ENCODE measurements at regions not wholly inside any gene's neighbourhood (a gene's known extent, or its start where the extent isn't known, plus 50 kb on each side); places are given as distances from the start of the nearest gene placed in this dataset.

DNA sequence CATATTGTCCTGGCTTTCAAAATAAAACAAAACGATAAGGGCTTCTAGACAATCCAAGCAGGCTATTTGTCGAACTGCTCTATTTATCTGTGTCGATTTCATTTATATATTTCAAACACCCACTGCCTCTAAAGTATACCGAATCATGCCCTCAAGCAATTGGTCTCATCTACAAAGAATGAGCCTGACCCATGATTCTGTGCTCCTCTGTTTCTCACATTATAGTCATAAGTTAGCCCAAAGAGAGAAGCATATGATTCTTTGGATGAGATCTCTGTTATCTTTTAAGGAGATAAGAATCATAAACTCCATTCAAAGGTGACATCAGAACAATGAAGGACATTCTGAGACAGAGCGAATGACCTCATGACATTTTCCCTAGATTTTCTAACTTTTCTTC lies 191.1 kb downstream of the MAP2K6 start:
- DNase-seq = no peak

DNA sequence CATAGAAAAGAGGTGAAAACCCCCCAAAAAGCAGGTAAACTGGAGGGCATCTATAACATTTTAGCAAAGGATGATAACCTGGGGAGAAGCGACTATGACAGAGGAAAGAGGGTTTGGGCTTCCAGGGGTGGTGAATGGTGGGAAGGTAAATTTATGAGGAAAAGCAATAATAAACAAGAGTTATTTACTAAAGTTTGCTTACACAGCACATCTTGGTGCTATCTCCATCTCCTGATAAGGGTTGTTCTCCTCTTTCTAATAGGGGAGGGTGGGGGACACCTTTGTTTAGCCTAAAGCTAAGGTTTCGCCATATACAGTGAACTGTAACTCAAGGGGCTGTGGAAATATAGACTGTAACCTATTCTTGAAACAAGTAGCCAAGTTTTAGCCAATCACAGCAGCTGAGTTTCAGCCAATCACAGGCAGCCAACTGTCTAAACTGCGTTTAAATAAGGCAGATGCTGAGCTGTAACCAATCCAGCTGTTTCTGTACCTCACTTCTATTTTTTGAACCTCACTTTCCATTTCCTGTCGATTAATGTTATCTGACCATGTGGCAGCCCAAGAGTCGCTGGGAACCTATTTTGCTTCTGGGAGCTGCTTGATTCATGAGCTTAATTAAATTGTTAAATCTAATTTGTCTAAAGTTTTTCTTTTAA lies 191.8 kb downstream of the MAP2K6 start:
- DNase-seq = no peak

DNA sequence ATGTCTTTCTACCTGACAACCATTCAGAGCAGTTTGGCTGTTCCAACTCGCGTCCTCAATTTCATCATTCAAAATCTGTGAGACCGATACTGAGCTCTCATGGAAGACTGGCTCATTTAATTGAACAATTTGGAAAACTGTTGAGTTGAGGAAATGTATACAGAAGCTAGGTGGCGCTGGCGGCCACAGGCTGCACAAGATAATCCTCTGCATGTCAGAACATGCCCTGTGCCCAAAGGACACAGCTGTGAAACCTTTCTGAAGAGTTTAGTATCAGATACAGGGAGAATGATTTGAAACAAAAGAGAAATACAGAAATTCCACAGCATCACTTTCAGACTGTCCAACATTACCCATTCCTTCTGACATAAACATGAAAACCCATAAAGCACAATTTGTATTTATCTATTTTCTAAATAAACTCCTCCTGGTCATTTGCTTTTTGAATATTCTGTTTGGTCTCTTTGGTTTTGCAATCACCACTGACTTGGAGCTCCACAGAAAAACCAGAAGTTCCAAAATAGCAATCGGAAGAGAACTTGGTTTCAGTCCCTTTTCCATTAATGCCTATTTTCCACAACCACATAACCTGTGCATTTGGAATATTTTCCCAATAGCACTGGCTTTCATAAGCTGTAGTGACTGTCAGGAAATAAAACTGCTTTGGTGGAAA lies 192.8 kb downstream of the MAP2K6 start:
- DNase-seq = peak; percentile 47

DNA sequence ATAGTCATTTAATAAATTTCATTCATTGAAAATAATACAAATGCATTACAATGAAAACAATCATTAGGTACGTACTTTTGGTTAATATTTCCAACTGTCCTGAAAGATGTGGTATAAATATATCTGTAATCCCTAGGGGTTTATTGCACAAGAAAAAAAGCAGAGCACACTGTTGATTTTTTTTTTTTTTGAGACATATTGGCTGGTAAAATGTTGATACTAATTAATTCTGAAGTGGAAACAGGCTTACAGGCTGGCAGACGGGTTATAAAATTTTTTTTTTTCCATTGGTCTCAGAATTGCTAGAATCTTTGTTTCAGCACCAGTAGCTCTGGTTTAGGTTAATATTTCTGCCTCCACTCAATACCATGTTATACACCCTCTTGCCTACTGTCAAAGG lies 193.6 kb downstream of the MAP2K6 start:
- no peak for DNase-seq

DNA sequence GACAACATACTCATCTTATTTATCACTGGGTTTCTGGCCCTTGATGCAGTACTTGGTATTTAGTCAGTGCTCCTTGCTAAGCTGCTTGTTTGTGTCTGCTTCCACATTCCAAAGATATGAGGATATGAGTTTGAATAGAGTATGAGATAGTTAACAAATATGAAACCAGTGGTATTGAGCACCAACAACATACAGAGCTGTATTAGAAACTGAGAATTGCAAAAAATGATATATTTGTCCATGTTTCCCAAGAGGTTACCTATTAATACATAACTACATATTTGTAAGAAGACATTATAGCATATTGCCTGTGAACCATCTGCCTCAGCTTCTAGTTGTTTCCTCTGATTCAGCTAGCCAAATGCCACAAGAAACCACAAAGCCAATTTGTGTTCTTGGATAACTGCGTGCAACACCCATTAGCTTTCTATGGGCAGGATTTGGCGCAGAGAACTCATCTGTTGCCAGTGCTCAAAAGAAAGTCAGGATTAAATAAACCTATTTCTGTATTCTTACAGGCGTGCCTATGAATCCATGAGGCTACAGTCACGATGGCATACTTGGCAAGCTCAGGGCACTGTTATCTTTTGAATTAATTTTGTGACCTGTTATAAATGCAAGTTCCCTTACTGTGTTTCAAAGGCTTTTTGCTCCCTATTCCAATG lies 194.4 kb downstream of the MAP2K6 start:
- no peak for DNase-seq

DNA sequence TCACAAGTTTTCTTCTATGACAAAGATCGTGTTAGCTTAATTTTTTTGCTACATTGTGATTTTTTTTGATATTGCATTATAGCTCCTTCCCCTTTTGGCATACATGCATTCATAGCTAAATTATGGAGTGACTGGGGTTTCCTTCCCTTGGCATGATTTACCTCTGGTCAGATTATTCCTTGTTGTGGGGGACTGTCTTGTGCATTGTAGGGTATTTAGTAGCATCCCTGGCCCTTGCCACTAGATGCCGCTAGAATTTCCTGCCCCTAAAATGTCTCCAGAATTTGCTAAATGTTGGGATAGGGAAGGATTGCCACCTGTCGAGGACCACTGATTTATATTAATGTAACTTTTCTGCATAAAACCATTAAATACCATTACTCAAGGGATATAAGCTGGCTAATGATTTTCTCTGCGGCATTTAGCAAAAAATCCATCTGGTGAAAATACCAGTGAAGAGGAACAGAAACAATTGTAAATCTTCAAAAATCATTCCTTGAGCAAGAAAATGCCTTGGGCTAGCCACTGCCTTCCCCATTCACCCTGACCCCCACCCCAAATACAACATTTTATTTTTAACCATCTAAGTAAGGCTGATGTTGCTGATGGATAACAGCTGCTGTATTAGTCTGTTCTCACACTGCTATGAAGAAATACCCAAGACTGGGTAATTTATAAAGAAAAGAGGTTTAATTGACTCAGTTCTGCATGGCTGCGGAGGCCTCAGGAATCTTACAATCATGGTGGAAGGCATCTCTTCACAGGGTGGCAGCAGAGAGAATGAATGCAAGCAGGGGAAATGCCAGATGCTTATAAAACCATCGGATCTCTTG lies 195.2 kb downstream of the MAP2K6 start:
- DNase-seq = no peak

DNA sequence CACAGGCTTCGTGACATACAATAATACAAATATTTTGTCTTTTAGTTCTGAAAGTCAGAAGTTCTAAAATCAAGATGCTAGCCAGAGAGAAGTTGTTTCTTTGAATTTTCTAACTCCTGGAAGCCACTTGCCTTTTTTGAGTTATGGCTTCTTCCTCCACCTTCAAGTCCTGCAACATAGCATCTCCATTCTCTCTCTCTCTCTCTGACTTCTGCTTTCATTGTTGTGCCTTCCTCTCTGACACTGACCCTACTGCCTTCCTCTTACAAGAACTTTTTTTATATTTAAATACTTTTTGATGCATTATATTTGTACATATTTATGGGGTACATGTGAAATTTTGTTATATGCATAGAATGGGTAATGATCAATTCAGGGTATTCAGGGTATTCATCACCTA lies 205.9 kb downstream of the MAP2K6 start:
- no peak for DNase-seq

DNA sequence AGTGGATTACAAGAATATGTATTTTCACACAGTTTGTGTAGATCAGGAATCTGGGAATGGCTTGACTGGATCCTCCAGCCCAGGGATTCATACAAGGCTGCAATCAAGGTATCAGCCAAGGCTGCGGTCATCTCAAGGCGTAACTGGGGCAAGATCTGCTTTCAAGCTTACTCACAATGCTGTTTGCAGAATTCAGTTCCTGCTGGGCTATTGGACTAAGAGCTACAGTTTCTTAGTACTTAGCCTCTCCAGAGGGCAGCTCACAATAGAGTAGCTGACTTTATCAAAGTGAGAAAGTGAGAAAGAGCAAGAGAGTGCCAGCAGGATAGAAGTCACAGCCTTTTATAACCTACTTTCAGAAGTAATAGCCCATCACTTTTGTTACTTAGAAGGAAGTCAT lies 211.0 kb downstream of the MAP2K6 start:
- DNase-seq = no peak

DNA sequence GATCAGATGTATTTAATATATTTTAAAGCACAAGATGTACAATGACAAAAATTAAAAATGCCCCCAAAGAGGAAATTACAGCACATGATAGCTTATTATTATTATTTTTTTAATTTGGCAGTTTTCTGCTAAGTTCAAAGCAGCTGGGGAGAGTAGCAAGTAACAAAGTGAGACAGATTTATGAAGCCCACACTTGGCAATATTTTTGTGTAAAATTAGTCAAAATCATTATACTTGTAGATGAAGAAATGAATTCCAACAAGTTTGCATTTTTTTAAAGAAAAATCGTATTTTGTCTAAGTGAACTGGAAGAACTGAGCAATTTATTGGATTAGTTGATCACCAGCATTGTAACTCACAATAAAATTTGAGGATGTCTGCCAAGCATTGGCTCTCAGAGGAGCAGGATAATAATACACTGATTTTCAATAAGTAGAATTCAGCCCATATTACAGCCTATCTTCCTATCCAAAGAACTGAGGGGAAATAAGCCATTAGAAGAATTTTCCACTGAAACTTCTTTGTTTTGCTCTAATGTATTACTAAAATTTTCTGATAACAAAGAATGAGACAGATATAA lies 215.6 kb downstream of the MAP2K6 start:
- DNase-seq = no peak

DNA sequence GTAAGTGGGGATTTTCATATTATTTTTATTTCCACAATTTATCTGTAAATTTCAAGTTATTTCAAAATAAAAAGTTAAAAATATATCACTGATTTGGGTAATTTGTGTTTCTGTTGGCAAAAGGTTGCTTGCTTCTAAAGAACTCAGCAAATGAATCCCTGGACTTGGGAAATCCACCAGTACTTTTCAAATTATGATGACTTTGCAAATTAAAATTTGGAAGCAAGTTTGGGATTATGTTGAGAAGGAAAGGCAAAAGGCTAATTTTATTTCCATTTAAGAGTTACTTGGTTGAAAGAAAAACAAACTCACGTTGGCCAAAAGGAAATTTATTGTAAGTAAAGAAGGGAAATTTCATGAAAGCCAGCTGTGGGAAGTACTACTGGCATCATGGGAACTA lies 220.3 kb downstream of the MAP2K6 start:
- DNase-seq = no peak

DNA sequence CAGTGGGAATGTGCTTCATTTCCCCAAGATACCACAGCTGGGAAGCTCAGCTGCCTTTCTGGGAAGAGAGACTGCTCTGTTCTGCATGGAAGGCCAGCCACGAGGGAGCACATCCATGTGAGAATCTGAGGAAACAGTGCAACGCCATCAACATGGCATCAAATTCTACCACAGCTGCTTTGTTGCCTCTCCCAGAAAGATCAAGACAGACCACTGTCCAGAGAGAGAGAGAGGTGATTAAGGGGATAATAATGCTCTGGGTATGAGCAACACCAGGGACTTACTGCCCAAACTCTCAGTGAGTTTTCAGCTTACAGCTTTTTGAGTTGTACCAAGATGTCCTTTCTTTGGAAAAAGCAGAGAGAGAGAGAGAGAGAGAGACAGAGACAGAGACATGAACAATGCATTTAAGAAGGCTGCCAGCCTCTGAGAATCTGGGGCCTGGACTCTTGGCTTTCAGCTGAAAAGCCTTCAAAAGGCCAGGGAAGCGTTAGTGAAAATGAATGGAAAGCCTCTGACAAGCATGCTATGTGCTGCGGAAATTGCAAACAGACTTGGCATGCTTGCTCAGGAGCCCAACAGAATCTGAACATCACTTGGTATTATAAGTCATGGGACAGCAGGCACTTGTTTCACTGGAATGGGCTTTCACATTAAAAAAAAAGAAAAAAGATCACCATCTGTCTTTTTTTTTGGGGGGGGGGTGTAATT lies 223.1 kb downstream of the MAP2K6 start:
- DNase-seq = no peak

DNA sequence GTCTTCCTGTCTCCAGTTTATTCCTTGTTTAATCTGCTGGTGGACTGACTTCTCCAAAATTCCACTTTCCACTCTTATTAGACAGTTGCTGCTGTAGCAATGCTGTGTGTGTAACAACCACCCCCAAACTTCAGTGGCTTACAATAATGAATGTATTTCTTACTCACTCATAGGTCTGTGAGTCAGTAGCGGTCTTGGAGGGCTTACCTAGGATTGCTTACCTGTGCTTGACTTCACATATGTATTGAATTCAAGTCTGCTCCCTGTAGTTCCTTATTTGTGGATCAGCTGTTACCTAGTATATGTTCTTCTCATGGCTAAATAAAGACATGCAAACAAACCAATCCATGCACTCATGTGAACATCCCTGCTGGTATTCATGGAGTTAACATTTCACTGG lies 224.6 kb downstream of the MAP2K6 start:
- no peak for DNase-seq

DNA sequence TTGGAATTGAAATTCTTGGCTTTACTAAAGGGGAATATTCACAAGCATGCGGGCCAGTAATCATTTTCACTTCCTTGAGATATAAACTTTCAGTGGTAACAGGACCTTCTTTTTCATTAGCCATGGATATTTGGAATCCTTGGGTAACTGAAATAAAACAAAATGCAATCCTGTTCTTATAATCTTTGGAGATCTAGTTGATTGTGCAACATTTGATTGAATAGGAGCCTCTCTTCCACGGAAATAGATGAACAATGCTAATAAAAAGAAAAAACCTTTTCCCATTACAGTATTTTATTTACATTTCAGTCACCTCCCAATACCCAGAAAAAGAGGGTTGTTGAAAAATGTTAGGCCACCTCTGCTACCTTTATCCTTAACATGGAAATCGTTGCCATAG lies 225.6 kb downstream of the MAP2K6 start:
- no peak for DNase-seq

DNA sequence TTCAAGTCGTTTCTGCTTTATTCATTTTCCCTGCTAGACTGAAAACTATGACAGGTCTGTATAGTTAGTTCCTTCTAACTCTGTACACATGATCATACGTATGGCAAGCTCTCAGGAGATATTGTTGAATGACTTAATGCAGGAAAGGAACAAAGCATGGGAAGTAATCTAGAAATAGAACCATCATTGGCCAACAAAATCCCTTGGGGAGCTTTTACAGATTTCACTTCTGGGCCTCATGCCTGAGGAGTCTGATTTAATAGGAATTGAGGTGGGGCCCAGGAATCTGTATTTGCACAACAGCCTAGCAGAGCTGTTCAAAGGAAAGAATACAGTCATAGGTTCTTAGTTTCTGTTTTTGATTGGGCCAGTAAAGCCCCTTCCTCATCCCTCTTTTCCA lies 229.2 kb downstream of the MAP2K6 start:
- no peak for DNase-seq

DNA sequence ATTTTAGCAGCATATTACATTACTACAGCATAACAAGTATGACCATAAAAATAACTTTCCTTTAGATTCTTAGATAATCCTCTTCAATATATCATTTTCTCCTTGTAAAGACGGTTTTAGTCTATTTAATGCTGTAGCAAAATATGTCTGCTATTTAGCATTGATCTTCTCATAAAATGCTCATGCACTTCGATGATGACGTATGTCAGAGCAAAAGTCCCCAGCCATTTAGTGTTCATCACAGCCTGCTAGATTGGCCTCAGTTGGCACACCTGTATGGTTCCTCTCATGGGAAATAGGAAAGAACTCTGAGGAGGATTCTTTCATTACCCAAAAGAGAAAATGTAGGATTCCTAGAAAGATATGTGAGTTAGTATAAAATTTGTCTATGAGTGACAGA lies 232.2 kb downstream of the MAP2K6 start:
- no peak for DNase-seq

DNA sequence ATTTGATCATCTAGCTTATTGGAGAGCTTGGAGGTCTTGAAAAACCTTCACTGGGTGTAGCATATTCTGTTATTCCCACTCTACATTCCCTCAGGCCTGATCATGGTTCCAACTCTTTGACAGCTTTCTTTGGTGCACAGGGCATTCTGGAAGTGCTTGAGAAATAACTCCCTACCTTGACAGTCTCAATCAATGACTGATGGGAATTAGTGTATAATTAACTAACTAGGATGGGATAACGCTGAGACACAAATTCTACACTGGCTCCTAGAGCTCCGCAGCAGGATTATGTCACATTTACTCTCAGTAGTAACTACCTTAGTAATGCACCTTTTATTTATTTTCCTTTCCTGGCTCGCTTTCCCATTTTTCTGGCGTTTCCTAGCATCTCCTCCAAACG lies 236.4 kb downstream of the MAP2K6 start:
- DNase-seq = no peak

DNA sequence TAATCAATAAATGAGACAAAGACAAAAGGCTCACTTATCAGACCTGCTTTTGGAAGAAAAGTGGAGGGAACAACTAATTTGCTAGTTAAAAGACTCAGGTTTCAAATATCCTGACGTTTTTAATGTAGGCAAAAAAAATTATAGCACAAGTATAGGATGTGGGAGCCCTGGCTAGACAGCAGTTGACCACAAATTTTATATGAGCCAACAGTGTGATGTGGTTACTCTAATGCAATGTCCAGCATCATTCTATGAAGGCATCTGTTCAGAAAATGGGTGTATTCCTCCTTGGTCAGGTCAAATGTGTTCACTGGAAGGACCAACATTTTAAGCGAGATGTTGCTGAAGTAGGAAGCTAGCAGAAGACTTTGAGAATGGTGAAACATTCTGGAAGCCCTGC lies 237.4 kb downstream of the MAP2K6 start:
- no peak for DNase-seq

DNA sequence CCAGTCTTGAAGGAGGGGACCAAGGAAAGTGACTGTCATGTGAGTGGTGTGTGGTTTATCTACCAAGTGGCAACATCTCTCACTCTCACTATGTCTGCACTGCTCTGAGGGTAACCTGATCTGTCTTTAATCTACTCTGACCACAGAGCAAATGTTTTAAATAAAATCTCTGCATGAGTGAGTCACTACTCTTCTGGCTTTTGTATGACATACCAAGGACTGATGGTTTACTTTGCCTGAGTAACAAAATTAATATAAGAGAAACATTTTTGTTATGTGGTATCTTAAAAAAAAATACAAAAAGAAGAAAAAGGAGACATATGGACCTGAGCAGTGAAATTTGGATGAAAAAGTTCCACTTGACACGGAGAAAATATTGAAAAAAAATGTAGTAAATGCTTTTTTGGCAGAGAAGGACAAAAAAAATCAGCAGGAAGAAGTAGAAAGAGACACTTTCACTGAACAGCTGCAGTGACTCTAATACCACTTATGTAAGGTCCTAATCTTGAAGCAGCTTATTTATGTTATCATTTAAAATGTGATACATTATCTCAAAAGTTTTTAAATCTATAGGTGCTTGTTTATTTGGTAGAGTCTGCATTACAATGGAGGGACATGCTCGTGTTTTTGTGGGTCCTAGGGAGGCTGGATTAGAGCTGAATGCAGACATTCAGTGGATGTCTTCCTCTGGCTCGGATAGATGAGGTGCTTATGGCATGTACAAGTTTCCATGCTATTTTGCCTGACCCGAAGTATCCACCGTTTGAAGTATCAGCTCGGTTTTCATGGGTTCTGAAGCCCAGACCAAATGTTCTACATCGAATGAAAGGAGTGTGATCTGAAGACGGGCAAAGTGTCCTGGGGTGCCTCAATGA lies 240.7 kb downstream of the MAP2K6 start:
- no peak for DNase-seq

DNA sequence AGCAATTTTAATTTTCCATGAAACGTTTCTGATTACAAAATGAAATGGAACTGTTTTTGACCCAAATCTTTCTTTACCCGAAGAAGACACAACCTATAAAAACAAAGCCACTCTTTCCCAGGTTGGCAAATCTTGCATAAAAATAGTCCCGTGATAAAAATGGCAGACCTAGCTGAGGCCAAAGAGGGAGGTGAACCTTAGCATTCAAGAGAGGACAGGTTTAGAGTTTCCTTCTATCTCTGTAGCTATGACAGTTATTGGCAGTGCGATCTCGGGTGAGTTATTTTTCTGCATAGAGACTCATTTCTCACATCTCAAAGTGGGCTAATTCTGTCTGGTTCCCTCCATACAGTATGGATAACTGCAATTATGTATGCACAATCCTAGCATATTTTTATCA lies 241.4 kb downstream of the MAP2K6 start:
- no peak for DNase-seq

DNA sequence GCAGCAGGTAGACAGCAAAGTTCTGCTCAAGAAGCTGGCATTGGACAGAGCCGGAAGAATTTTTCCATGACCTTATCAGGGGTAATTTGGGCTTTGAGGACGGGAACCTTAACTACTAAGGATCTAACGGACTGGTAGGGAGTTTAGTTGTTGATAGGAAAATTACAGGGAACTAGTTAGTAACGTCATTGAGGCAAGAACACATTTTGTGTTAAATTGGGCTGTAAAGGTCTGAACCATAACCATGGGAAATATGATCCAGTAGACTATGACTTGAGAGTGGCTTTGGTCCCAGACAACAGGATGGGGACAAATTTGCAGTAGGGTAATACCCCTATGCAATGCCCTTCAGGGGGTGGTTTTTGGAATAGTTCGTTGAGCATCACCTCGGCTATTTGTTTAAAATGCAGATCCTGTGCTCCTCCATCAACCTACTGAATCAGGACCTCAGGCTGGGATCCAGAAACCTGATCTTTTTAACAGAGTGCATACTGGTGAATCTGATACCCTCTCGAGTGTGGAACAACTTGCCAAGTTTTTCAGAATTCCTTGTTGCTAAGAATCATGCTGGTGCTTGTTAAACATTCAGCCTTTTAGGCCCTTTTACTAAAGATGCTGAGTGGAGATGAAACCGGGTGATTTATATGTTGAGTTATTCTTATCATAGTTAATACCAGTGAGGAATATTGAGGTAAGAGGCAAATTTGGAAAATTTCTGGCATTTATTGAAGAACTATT lies 255.1 kb downstream of the MAP2K6 start:
- DNase-seq = no peak

DNA sequence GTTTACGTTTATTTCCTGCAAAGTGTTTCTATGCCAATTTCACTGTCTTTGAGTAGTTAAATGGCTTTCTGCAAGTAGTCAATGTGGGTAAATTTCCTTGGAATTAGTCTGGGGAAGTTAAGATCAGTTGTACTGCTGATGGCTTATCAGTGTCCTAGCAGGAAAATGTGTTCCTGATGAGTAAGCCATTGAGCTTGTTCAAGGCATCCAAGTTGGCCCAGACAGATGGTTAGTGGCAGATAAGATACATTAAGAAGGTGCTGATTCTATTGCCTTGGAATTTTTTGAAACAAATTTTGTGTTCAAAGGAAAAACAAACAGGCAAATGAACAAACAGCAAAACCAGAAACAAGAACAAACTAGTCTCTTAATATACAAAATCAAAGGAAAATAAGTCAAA lies 258.4 kb downstream of the MAP2K6 start:
- no peak for DNase-seq
